Ecto neural progenitor cell (in vitro differentiated cells): ENCODE measurements at regions not wholly inside any gene's neighbourhood (a gene's known extent, or its start where the extent isn't known, plus 50 kb on each side); places are given as distances from the start of the nearest gene placed in this dataset.

Experiments
- DNase-seq: peaks from one replicate; pipeline ENCODE4 v3.0.0-alpha.2; 2018; ENCODE audit warnings: low spot score

DNA sequence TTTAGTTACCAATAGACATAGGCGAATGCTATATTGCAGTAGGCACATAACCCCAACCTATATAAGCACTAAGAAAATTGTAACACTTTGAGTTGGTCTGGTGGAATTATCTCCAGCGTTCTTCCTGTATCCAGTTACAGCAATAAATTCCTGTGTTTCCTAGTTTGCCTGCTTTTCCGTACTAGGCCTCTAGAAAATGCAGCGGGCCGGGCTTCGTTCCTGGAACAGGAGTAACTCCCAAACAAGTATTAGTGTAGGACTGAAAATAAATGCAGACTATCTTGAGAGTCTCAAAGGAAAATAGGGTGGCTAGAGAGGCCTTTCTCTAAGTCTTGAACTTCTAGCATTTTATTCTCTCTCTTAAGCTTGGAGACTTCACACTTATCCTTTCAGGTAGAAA is 159.8 kb downstream of the OR13H1 start:
- DNase-seq: no peak

DNA sequence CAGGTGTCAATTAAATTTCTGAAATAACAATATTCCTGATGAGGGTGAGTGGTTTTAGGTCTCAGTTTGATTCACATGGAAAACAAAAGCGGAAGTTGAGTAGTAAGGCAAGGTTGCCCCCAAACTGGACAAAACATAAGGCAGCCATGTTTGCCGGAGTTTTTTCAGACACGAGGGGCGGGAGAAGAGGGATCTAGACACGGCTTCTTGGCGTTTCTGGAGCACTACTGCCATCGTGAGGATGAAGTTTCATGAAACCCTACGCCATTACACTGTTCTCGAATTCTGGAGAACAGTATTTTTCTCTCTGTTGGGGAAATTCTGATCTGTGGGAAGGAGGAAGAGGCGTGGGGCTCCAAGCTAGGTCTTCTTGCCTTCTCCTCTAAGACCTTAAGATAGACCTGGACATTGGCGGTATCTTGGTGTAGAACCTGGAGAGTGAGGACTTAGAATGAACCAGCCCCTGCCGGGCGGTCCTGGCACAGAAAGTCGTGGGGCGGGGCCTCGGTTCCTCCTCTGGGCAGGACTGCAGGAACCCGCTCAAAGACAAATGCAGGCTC is 160.3 kb downstream of the OR13H1 start:
- no peak for DNase-seq

DNA sequence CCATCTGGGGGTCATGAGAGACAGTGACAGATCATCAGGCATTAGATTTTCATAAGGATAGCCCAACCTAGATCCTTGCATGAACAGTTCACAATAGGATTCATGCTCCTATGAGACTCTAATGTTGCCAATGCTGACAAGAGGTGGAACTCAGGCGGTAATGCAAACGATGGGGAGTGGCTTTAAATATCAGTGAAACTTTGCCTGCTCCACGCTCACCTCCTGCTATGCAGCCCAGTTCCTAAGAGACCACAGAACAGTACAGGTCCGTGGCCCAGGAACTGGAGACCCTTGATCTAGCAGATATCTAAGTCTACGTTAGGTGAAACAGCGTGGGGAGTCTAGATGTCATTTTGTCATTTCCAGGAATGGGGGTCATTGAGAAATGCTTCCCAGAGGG is 165.7 kb downstream of the OR13H1 start:
- DNase-seq: no peak

- DNase-seq: no peak
These were observed 167.6 kb downstream of the OR13H1 start for GRCh38 chrX:131711478-131711867.

GRCh38 chrX:131723646-131724045 is 179.8 kb downstream of the OR13H1 start:
- DNase-seq: no peak

- no peak for DNase-seq
These were observed 180.4 kb downstream of the OR13H1 start for GRCh38 chrX:131724292-131724691.

- no peak for DNase-seq
These were observed 181.3 kb downstream of the OR13H1 start for GRCh38 chrX:131725001-131725654.

- no peak for DNase-seq
These were observed 183.9 kb downstream of the OR13H1 start for GRCh38 chrX:131727778-131728177.

DNA sequence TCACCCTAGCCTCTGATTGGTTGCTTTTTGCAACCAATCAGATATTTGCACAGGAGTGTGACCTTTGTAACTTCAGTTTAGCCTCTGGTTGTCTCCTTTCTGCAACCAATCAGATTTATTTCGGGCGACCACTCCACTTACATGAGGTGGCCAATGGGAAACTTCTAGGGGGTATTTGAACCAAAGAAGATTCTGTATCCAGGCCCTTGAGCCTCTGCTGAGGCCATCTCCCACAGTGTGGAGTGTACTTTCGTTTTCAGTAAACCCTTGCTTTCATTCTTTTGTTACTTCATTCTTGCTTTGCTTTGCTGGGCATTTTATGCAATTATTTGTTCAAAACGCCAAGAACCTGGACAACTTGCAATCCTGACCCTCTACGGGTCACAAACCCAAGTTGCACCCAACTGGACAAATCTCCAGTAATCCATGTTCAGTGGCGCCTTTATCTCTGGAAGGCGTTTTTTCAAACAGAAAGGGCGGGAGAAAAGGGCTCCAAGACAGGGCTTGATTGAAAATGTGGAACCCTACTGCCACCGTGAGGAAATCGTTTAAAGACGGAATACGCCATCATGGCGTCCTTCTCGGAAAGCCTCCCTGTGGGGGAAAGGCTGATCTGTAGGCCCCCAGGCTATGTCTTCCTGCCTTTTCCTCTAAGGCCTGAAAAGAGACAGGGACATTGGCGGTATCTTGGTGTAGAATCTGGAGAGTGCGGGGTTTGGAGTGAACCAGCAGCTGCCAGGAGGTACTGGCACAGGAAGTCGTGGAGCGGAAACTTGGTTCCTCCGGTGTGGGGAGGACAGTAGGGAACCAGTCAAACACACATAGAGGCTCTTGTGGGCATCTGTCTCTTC is 184.6 kb downstream of the OR13H1 start:
- DNase-seq: no peak

DNA sequence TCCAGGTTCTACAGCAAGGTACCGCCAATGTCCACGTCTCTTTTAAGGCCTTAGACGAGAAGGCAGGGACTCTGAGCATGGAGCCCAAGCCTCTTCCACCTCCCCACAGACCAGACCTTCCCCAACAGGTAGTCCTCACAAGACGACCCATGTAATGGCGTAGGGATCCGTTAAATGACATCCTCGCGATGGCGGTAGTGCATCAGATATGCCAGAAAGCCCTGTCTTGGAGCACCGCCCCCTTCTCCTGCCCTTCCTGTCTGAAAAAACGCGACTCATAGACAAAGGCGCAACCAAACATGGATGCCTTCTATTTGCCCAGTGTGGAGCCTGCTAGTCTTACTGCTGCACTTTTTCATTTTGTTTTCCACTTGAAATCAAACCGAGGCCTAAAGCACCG is 185.4 kb downstream of the OR13H1 start:
- no peak for DNase-seq

DNA sequence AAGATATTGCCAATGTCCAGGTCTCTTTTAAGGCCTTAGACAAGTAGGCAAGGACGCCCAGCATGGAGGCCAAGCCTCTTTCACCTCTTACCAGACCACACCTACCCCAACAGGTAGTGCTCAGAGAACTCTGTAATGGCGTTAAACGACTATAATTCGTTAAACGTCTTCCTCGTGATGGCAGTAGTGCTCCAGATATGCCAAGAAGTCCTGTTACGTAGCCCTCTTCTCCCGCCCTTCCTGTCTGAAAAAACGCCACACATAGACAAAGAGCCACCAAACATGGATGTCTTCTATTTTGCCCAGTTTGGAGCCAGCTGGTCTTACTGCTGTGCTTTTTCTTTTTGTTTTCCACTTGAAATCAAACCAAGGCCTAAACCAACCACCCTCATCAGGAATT is 190.7 kb downstream of the OR13H1 start:
- DNase-seq: no peak

DNA sequence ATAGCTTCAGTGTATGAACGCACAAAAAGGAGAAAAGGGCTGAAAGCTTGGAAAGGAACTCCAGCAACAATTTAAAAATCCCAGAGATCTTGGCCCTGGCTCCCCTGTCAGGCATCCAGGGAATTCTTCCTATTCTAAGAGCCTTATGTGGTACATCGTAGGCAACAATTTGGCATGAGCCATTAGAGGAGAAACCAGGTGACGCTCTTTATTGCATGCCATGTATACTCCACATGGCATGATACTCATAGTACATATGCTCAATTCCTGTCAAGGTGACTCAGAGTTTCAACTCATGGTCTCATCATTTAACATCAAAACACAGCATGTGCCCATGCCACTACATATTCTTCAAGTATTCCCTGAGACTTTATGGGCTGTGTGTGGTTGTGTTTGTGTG is 191.3 kb downstream of the OR13H1 start:
- no peak for DNase-seq

DNA sequence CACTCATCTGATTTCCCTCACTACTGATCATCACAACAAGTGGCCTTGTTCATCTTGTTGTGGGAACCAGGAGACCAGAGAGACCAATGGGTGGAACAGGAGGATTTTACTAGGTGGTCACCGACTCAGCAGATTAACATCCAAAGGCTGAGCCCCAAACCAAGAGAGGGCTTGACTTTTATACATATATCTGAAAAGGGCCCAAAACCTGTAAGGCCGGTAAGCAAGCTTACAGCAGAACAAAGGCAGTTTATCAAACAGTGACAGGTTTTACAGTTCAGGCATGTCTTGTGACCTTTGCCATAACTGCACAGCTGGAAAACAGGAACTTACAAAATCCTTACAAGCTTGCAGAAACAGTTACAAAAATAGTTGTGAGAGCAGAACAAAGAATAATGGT is 195.9 kb downstream of the OR13H1 start:
- no peak for DNase-seq

DNA sequence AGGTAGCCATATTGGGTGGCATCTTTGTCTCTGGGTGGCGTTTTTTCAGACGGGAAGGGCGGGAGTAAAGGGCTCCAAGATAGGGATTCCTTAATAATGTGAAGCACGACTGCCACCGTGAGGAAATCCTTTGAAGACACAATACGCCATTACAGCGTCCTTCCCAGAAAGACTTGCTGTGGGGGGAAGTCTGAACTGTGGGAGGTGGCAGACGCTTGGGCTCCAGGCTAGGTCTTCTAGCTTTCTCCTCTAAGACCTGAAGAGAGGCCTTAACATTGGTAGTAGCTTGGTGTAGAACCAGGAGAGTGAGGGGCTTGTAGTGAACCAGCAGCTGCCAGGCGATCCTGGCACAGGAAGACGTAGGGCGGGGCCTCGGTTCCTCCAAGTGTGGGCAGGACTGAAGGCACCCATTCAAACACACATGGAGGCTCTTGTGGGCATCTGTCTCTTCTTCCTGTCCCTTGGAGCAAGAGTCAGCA is 197.3 kb downstream of the OR13H1 start:
- no peak for DNase-seq

GRCh38 chrX:131745942-131746489 is 202.1 kb downstream of the OR13H1 start:
- DNase-seq: no peak

DNA sequence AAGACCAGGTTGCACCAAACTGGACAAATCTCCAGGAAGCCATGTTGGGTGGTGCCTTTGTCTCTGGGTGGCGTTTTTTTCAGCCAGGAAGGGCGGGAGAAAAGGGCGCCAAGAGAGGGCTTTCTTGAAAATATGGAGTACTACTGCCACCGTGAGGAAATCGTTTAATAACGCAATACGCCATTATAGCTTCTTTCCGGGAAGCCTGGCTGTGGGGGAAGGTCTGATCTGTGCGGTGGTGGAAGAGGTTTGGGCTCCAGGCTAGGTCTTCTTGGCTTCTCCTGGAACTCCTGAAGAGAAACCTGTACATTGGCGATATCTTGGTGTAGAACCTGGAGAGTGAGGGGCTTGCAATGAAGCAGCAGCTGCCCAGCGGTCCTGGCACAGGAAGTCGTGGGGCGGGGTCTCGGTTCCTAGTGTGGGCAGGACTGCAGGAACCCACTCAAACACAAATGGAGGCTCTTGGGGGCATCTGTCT is 202.7 kb downstream of the OR13H1 start:
- no peak for DNase-seq

DNA sequence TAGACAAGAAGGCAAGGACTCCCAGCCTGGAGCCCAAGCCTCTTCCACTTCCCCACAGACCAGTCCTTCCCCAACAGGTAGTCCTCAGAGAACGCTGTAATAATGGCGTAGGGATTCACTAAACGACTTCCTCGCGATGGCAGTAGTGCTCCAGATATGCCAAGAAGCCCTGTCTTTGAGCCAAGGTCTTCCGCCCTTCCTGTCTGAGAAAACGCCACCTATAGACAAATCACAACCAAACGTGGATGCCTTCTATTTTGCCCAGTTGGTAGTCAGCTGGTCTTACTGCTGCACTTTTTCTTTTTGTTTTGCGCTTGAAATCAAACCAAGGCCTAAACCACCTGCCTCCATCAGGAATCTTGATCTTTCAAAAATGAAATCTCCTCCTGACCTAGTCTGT is 203.3 kb downstream of the OR13H1 start:
- DNase-seq: no peak

- no peak for DNase-seq
These were observed 208.8 kb downstream of the OR13H1 start for GRCh38 chrX:131752493-131753198.

- DNase-seq: no peak
These were observed 218.9 kb downstream of the OR13H1 start for GRCh38 chrX:131762802-131763234.

- no peak for DNase-seq
These were observed 219.8 kb downstream of the OR13H1 start for GRCh38 chrX:131763674-131764073.

- no peak for DNase-seq
These were observed 220.3 kb downstream of the OR13H1 start for GRCh38 chrX:131764216-131764615.
